Gastrocnemius medialis (tissue), 4 donors: ENCODE measurements at regions not wholly inside any gene's neighbourhood (a gene's known extent, or its start where the extent isn't known, plus 50 kb on each side); places are given as distances from the start of the nearest gene placed in this dataset.

Experiments used
- CTCF ChIP-seq, 5 experiments: fragments of 450-650 bp in 3 of 5; fragments of 200-600 bp in 2 of 5; sonication (generic) in 2 of 5; IDR thresholded peaks in 4 of 5; conservative IDR thresholded peaks in 1 of 5; 1 replicate in 4 of 5; 2 replicates in 1 of 5; pipeline ENCODE4 v1.5.1; 2016 to 2019; ENCODE audit warnings: antibody characterized with exemption in 5 of 5, mild to moderate bottlenecking in 3 of 5, moderate library complexity in 3 of 5
- POLR2A ChIP-seq, 2 donors: fragments of 450-650 bp; IDR thresholded peaks; one replicate each; pipeline ENCODE4 v1.6.1; 2017; ENCODE audit warnings: antibody characterized with exemption in 2 of 2, mild to moderate bottlenecking in 2 of 2, moderate library complexity in 2 of 2

- TF ChIP-seq CTCF (IDR thresholded peaks at IDR 0.05 in 4 of 5, conservative IDR thresholded peaks at IDR 0.05 in 1 of 5) (no peak), POLR2A (IDR thresholded peaks at IDR 0.05) (no peak)
These were observed 74.6 kb downstream of the MRPL36 start for GRCh38 chr5:1724822-1725602.
